GM18870 (cell line): ENCODE measurements at regions not wholly inside any gene's neighbourhood (a gene's known extent, or its start where the extent isn't known, plus 50 kb on each side); places are given as distances from the start of the nearest gene placed in this dataset.

Source experiments
- ATAC-seq: cut with Tn5 transposase; IDR thresholded peaks from one replicate; pipeline ENCODE4 v1.9.1; 2021; ENCODE audit warnings: moderate library complexity; ENCODE audit not compliant: unreplicated experiment

DNA sequence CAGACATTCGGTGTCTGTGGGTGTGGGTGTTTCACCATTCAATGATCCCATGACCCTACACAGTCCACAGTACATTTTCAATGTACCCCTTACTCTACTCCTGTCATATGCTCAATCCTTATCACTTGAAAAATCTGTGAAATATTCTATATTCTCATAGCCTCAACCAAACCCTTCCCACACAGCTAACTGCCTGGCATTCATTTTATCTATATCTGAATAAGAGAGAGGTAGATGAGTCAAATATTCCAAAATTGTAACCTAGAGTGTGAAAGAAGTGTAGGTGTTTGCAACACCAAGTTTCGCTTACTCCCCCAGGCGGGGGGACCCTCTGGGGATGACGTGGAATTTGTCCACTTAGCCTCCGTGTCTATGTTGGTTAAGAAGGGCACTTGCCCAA, 354.8 kb downstream of the ETS1 start:
- no peak for ATAC-seq

DNA sequence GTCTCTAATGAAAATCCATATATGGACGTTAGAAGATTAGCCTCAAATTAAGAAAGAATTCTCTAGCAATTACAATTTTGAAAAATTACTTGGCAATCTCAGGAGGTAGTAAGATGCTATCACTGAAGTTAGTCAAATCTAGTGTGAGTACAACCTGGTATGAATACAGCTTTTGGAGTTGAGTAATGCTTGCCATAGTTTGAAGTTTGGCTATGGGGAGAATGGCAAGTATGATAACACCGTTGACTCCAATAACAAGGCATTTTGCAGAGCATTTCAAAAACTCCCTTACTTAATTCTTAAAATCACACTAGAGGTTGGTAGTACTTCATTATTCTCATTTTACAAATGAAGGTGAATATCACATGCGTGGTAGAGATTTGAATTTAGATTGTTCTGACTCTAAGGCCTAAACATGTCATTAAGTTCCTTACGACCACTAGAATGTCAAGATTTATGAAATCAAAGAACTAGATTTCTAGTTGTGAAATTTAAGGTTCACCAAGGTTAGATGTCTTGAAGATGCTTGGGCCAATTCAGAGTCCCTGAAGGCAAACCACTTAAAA, 355.4 kb downstream of the ETS1 start:
- ATAC-seq, result no peak

DNA sequence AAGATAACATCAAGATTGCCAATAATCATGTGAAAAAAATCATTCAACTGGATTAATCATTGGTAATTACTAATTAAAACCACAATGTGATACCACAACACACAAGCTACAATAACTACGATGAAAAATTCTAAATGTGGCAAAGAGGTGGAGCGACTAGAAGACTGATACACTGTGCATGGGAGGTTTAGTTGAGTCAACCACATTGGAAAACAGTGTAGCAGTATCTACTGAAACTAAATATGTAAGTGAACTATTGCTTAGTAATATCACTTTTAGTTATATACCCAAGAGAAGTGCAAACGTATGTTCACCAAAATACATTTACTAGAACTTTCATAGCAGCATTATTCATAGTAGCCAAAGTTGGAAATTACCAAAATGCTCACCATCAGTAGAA, 359.9 kb downstream of the ETS1 start:
- no peak for ATAC-seq

DNA sequence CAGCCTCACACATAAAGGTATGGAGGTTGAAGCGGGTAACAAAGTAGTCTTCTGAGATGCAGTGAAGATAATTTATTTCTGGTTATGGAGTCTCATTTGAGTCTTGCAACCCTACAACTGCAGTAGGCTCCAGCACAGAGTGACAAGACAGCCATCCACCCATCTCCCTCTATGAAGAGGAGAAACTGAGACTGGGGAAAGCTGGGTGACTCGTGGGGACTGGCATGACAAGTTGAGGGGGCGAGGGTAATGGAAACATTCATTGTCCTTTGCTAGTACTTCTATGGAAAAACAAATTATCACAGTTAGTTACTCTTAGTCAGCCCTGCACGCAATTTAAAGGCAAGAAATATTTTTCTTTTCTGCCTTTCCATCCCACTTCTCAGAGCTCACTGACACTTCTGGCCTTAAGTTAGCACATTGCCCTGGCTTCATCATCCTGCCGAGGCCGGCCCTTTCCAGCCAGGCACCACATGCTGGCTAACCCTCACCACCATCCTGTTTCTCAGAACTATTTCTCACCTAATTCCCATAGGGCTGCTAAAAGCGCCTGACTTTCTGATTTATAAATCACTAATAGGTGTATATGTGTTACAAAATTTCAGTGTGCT, 361.1 kb downstream of the ETS1 start:
- no peak for ATAC-seq

DNA sequence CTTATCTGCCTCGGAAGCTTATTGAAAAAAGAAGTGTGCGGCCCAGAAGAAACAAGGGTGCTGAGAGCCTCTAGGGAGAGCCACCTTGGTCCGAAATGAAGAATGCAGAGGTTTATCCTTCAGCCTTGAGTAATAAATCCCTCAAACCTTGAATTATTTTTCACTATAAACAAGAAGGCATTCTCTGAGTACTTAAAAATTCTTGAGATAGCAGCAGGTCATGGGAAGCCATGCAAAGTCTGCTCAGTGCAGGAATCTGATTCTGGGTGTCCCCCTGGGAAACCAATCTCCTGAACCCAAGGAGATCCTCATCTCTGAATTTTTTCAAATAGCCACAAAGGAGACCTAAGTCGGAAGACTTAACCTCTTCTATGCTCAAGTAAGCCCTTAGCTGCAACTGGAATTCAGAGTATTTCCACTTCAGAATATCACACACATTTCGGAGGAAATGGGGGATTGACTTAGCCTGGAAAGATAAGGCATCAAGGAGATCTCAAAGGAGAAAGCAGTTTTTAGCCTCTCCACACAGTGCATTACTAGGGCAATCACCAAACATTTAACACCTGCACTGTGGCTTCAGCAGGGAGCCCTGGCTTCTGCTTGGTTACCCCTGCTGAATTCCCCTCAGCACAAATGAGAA, 365.0 kb downstream of the ETS1 start:
- no peak for ATAC-seq

DNA sequence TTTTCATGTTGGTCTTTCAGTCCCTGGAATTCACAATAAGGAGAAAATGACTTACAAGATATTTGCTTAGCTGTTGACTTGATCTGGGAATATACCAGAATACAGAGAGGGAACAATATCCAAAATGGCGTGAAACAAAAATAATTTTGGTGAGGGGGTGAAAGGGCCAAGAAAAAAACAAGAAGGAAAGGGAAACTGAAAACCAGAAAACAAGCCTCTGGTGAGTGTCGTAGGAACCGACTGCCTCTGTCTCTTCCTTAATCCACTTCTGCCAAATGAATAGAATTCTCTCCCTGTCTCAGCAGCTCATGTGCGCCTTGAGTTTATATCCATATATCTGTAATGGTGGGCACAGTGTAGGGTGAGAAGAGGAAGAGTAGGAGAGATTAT, 367.6 kb downstream of the ETS1 start:
- no peak for ATAC-seq

DNA sequence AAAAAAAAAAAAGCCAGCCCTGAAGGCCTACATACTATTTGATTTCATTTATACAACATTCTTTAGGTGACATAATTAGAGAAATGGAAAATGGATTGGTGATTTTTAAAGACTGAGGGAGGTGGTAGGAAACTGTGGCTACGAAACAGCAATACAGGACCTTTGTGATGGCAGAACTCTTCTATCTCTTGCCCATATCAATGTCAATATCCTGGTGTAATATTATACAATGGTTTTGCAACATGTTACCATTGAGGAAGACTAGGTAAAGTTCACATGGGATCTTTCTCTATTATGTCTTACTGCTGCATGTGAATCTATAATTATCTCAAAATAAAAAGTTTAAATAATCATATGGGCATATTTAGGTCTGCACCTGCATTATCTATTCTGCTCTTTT, 371.2 kb downstream of the ETS1 start:
- no peak for ATAC-seq

DNA sequence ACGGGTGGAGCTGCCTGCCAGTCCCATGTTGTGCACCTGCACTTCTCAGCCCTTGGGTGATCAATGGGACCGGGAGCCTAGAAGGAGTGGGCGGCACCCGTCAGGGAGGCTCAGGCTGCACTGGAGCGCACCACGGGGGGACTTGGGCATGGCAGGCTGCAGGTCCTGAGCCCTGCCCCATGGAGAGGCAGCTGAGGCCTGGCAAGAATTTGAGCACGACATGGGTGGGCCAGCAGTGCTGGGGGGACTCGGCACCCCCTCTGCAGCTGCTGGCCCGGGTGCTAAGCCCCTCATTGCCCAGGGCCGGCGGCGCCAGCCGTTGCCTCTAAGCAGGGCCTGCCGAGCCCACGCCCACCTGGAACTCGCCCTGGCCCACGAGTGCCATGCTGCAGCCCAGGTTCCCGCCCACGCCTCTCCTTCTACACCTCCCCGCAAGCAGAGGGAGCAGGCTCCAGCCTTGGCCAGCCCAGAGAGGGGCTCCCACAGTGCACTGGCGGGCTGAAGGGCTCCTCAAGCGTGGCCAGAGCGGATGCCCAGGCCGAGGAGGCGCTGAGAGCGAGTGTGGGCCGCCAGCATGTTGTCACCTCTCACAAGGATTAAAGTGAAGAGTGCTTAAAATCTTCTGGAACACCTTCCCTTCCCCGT, 372.0 kb downstream of the ETS1 start:
- ATAC-seq, result no peak

DNA sequence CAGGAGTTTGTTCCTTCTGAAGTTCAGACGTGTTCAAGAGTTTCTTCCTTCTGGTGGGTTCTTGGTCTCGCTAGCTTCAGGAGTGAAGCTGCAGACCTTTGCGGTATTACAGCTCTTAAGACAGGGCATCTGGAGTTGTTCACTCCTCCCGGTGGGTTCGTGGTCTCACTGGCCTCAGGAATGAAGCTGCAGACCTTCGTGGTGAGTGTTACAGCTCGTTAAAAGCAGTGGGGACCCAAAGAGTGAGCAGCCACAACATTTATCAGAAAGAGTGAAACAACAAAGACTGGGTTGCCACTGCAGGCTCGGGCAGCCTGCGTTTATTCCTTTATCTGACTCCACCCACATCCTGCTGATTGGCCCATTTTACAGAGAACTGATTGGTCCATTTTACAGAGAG, 373.1 kb downstream of the ETS1 start:
- no peak for ATAC-seq

DNA sequence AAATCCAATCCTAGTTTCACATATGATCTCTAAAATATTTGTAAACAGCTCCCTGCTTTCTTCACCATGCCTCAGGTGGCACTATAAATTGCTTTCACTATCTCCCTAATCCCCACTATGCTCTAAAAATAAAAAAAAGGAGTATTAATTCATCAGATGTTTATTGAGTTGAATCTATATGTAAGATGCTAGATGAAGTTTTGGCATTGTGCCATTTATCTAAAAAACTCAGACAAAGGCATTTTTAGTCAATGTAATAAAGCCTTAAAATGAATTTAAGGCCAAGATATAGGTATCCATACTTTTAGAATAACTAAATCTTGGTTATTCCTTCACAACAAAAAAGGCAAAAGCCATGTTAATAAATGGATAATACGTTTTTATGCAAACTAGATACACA, 373.9 kb downstream of the ETS1 start:
- ATAC-seq, result no peak

DNA sequence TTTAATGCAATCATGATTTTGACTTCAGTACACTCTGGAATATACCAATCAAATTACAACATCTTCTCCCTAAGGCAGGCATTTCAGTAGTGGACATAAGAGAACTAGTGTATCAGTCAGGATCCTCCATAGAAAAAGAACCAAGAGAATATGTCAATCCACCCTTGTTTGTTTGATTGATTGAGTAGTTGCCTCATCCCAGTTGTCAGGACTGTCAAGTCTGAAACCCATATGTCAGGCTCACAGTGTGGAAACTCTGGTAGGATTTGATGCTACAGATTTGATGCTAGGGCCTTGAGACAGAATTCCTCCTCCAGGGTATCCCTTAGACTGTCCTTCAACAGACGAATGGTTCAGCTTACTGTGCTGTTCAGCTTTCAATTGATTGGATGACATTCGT, 375.0 kb downstream of the ETS1 start:
- ATAC-seq, result no peak

DNA sequence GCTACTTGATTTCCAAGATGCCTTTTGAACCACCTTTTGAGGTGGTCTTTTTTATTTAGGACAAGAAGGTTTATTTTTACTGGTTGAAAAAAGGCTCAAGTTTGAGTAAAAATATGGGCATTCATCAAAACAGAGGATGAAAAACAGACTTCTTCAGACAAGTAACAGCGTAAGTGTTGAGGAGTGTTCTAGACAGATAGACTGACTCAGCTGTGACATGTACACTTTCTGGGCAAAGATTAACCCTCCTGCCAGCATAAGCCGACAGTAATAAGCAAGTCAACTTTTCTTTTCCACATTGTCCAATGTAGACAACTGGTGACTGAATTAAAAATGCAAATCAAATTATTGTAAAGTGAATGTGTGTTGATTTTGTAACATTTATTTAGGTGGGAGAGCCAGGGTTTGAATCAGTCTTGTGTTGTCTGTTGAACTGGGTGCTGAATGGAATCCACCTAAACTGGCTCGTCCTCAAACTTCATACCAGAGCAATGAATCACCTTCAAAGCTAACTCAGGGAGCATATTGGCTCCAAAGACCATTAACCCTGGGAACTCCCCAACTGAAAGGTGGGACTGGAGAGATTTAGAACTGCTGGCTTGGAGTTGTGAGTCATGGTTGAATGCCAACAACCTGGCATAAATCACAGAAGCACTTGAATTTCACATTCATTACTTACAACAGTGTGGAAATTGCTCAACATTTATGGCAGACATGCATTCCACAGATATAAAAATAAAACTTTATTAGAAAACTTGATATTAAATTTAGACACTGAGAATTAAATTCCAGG, 377.0 kb downstream of the ETS1 start:
- no peak for ATAC-seq

DNA sequence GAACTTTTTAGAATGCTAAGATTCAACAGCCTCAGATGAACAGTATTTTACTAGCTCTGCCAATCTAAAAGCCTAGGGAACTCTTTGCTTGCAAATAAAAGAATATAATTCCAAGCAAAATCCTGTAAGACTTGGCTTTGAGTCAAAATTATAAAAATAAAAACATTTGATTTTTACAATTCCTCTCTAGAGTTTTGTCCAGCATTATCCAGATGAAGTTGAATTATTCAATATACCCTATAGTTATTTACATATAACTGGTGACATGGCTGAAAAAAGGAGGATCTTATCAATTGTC, 378.3 kb downstream of the ETS1 start:
- ATAC-seq, result no peak

DNA sequence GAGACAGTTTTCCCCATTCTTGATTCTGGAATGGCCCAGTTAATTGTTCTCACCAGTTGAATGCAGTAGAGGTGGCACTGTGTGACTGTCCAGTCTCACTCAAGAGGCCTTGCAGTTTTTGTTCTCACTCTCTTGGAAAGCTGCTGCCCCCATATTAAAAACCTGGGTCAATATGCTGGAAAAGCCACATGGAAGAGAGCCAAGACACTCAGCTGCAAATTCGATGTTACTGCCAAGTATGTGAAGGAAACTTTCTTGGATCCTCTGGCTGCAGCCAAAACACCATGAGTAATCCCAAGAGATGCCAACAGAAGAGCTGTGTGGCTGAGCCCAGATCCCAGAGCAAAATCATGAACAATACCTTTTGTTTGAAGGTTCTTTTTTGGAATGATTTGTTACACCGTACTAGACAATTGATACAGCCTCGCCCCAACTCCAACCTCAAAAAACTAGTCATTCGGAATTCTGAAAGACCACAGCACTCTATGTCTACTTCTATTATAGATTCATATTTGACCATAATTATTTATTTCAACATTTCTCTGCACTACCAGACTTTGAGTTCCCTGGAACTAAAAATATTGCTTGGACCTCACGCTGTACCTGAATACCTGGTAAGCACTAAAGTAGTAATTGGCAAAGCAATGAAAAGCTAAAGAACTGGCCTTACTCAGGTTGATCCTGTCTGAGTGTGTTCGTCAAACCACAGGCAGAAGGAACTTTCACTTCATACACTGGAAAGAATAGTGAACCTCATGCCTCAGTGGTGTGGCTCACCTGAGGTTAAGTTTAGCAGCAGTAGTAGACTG, 378.8 kb downstream of the ETS1 start:
- ATAC-seq, result no peak

DNA sequence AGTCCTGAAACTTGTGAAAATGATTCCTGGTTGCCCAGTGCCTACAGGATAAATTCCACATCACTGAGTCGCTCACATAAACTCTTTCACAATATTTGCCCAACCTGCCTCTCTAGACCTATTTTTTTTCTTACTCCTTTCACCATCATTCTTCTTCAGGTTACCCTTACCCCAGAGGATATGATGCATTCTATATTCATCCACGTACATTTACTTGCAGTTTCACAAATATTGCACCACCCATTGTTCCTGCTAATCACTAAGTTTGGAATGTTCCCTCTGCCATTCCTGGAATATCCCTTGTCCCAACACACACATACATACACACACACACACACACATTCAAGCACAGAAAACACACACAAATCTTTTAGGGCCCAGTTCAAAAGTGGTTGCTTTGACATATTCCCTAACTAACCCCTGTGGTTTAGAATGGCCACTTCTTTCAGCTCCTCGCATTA, 379.5 kb downstream of the ETS1 start:
- ATAC-seq, result no peak

DNA sequence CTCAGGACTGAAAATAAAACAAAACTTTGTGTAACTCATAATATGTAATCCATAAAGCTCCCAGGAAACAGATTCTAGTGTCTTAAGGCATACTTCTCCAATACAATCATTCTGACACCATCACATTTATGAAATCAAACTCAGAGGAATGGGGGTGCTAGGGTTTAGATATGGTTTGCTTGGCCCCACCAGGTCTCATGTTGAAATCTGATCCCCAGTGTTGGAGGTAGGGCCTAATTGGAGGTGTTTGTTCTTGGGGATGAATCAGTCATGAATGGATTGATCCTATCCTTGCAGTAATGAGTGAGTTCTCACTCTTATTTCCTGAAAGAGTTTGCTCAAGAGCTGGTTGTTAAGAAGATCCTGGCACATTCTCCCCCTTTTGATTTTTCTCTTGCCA, 380.9 kb downstream of the ETS1 start:
- ATAC-seq, result no peak

DNA sequence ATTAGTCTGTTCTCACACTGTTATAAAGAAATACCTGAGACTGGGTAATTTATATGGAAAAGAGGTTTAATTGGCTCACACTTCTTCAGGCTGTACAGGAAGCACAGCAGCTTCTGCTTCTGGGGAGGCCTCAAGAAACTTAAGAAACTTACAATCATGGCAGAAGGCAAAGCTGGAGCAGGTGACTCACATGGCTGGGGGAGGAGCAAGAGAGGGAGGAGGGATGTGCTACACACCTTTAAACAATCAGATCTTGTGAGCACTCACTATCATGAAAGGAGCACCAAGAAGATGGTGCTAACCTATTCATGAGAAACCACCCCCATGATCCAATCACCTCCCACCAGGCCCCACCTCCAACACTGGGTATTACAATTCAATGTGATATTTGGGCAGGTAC, 381.6 kb downstream of the ETS1 start:
- no peak for ATAC-seq

DNA sequence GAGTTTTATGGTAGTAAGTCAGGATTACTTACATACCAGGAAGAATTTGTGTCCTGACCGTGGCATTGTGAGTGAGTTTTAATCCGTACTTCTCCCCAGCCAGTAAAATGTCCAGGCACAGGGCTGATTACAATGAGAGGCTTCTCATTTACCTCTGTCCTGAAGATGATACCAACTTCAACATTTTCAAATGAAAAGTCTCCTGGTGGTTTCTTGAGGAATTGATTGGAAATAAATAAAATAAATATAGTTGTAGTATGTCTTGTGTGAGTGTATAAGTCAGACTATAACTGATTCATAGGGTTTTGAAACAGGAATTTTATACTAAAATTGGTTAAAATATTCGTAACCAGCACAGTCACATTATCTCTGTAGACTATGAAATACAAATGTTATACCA, 382.5 kb downstream of the ETS1 start:
- ATAC-seq, result no peak

DNA sequence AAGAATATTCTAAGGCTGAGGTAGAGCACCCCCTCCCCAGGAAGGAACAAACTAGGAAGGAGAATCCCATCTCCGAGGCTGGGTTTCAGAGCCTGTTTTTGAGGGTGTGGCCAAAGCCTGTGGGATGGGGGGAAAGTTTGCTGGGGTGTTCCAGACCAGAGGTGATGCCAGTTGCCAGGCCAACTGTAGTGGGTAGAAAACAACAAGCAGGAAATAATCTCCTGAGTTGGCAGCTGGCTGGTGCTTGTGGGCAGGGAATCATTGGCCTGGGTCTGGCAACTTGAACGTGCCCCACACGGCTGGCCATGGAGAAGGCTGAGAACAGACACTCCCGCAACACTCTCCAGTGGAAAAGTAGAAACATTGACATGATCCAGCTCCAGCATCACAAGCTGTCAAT, 385.6 kb downstream of the ETS1 start:
- no peak for ATAC-seq

DNA sequence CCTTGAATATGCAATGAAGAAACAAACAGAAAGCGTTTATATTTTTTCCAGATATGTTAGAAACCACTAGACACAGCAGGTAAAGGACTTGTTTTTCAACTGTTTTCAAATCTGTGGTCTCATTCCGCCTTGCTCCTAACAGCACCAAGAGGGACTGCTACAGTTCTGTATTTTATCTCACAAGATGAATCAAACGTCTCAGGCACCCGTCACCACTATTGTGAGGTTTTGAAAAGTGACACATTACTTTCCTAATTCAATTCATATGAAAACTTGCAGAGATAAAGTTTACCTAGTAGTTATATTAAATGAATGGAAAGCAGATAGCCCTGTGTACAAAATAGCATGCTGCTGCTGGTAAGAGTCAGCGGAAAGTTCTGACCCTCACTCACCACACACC, 386.3 kb downstream of the ETS1 start:
- no peak for ATAC-seq

DNA sequence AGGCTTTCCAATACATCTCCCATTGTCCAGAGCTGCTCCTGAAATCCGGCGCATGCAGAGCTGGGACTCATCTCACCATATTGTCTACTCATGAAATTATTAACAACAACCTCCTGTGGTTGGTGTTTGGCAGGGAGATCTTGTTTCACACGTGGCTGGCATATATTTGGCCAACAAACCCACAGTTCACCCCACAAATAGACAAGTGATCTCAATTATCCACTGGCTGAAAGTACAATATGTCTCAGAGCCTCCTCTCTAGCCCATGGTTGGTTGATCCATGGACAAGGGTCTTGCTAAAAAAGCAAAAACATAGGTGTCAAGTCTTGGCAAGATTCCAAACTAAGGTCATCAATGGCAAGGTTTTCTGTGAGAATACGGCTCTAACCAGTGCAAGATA, 386.9 kb downstream of the ETS1 start:
- no peak for ATAC-seq
